ENCODE measurements at regions not wholly inside any gene's neighbourhood (a gene's known extent, or its start where the extent isn't known, plus 50 kb on each side); places are given as distances from the start of the nearest gene placed in this dataset.

DNA sequence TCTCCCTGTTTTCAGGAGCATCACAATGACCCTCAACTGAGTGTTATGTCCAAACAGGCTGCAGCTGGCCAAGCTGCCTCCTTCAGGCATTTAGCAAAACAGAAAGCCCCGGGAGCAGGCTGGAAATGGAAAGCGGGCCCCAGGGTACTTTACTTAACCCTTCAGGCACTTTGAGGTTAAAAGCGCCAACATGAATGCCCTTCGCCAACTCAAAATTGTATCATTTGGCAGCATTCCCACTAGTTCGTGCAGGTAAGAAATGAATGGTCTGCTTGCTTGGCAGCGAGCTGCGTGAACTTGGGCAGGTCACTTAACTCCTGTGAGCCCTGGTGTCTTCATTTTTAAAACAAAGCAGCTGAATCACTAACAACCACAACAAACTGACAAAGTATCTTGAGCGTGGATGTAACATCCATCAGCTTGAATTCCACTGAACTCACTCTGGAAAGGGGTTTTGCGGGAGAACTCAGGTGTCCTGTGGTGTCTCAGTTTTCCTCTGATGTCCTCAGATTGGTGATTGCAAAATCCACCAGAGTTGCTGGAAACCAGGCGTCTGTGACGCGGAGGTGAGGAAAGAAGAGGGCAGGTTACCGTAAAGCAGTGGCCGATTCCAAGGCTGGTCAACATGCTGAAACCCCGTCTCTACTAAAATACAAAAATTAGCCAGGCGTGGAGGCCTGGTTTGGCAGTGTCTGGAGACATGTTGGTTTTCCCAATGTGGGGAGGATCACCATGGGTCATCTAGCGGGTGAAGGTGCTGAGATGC lies 118.8 kb upstream of the ZNF217 start:
- no peak for DNase-seq

DNA sequence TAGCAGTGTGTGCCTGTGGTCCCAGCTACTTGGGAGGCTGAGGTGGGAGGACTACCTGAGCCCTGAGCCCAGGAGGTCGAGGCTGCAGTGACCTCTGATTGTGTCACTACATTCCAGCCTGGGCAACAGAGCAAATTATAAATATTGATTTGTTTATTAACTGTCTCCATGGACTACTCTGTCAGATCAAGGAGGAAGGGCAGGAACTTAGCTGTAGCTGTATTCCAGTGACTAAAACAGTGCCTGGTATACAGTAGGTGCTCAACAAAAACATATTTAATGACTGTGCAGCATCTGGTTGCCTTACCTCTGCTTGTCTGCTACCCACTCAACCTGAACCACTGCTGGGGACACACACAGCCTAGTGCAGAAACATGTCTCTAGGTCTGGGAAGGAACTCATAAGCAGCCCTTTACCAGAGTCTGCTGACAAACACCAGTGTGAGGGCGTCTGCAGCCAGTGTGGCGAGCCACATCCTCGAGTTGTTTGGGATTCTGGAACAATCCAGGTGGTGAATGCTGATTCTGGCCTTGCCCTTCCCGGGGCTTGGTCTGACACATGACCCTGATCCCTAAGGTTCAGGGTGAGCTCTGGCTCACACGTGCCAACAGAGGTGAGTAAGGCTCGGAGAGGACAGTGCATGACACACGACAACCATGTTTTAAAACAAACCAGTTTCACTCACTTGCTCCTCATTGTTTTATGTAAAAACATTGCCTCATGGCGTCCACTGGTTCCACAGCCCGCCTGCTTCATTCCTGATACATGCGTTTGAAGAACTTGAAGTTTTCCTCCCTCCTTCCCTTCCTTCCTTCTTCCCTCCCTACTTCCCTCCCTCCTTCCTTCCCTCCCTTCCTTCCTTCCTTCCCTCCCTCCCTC lies 117.9 kb upstream of the ZNF217 start:
- DNase-seq, result no peak

DNA sequence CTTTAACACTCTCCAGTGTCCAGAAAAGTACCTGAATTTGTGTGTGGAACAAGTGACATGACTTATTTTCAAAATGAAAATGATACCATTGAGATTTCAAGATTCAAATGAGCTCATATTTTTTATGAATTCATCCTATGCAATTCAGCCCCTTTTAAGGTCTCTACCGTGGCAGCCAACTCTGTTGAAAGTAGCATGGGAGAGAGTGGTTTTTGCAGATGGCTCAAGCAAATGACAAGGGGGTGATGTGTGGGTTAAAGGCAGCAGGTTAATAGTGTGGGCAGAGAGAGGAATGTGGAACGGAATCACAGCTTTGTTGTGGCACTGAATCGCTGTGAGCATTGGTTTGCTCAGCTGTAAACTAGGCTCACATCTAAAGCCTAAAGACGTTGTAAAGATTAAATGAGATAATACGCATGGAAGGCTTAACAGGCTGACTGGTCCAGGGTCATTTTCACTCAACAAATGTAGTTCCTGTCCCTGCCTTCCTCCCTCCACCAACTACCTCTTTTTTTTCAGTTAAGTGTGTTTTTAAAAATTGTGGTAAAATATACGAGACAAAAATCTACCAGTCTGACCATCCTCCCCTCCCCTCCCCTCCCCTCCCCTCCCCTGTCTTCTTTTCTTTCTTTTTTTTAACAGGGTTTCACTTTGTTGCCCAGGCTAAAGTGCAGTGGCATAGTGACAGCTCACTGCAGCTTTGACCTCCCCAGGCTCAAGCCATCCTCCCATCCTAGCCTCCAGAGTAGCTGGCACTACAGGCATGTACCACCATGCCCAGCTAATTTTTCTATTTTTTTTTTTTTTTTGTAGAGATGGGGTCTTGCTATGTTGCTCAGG lies 114.7 kb upstream of the ZNF217 start:
- no peak for DNase-seq

DNA sequence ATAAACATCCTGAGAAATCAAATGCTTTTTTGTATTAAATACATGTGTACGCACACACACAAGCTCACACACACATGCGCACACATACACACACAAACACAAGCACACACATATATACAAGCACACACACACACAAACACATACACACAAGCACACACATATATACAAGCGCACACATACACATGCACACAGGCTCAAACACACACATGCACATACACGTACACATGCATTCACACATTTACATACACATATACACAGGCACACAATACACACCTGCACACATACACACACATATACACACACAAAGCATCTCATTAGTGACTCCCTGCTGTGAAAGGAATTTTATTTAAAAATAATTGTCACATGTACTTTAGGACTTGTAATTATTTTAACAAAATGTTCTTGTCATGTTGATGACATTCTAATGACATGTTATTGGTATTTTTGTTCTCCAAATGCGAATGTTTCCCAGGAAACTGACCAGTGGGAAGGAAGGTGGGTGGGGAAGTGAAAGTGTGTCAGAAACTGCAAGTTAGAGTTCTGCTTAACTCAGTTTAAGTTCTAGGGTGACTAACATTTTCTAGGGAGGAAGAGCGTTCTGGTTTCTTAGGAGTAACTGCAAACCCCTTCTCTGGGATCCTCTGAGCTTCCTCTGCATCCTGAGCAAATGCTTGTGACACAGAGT lies 113.9 kb upstream of the ZNF217 start:
- peak; percentile 12 for DNase-seq

DNA sequence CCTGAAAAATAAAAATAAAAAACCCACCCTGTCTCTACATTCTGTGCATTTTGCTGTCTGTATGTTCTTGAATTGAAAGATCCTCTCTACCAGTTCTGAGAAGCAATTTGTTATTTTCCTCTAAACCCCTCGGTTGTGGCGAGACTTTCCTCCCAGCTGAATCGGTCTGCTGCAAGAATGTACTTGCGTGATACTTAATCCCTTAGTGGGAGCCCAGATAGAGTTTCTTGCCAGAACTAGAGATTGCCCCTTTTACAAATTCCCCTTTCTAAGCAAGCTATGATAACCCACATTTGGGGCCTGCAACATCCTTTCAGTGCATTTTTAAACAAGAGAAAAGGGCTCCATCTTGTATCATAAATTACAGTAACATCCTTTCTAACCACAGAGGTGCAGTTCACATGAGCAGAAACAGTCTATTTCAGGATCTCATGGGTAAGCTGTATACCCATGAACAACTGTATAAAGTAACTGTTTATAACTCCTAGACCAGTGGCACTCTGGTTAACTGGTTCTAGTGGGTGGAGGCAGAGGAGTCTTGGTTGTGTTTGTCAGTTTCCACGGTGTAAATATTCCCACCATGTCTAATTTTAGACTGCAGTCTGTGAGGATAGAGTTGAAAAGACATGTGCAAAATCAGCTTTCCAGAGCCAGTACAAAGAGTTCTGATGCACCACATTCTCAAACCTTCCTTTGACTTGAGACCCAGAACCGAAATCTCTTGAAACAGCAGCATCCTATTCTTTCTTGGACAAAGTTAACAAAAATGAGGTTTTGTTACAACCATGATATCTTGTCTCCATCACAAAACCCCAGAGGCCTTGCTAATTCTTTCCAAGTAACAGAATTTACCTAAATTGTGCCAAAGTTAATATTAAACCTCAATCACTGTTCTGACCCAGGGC lies 113.1 kb upstream of the ZNF217 start:
- peak; percentile 13 for DNase-seq

DNA sequence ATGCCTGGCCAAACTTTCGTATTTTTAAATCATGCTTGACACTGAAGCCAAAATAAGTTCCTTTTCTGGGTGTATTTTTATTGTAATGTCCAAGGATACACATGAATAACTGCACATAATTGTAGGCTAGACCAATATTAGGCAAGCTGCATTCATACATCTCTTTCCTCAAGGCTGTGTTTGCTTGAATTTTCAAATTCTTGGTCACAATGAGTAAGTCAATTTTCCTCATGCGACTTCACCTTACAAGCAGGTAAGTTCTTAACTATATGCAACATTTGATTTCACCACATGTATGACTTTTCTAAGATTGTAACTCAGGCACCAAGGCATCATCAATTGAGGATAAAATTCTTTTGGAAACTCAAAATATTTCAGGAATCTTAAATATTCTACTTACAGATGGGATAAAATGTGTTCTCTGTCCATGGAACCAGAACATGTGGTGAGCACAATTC lies 112.4 kb upstream of the ZNF217 start:
- DNase-seq, result no peak

DNA sequence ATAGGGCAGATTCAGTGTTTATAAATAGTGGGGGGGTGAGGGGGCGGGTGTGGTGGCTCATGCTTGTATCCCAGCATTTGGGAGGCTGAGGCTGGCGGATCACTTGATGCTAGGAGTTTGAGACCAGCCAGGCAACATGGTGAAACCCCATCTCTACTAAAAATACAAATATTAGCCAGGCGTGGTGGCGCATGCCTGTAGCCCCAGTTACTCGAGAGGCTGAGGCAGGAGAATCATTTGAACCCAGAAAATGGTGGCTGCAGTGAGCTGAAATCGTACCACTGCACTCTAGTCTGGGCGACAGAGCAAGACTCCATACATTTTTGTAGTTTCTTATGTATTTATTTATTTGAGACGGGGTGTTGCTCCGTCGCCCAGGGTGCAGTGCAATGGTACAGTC lies 109.0 kb upstream of the ZNF217 start:
- no peak for DNase-seq

DNA sequence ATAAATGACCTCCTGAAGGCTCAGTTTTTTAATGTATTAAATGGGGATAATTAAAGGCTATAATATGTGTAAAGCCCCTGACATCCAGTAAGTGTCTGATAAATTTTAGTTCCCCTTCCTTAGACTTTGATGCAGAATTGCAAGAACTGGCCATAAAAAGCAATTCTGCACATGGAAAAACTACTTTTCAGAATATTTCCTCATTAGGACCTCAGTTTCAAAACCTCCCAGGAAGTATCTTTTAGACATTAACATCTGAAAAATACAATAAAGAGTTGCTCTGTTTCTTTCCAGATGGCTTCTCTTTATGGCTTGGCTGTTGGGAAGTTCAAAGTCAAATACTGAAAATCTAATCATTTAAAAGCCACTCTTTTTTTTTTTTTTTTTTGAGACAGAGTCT lies 106.3 kb upstream of the ZNF217 start:
- DNase-seq, result no peak

DNA sequence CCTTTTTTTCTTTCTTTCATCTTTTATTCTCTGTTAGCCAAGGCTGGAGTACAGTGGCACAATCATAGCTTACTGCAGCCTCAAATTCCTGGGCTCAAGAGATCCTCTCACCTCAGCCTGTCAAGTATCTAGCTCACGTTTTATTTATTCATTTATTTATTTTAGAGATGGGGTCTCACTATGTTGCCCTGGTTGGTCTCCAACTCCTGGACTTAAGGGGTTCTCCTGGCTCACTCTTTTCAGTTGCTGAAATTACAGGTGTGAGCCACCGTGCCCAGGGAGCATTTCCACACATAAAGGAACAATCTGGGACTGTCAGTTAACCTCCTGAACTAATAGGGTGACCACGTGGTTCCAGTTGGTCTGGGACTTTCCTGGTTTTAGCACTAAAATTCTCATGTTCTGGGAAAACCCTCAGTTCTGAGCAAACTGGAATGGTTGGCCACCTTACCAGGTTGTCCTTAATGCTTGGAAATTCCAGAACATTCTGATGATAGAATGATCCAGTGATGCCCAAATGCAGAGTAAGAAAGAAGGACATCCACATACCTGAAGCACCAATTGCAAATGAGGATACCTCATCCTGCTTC lies 105.5 kb upstream of the ZNF217 start:
- no peak for DNase-seq

DNA sequence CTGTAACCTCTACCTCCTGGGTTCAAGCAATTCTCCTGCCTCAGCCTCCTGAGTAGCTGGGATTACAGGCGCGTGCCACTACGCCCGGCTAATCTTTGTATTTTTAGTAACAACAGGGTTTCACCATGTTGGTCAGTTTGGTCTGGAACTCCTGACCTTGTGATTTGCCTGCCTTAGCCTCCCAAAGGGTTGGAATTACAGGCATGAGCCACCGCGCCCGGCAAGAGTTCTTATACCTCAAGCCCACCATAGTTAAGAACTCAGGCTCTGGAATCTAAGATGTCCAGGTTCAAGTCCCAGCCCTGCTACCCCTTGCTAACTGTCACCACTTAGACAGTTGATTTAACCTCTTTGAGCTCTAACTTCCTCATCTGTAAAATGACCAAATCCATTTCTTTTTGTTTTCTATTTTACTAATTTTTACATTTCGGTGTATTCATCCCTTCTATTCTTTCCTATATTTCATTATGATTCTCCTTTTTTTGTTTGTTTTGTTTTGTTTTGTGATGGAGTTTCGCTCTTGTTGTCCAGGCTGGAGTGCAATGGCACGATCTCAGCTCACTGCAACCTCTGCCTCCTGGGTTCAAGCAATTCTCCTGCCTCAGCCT lies 104.8 kb upstream of the ZNF217 start:
- no peak for DNase-seq

DNA sequence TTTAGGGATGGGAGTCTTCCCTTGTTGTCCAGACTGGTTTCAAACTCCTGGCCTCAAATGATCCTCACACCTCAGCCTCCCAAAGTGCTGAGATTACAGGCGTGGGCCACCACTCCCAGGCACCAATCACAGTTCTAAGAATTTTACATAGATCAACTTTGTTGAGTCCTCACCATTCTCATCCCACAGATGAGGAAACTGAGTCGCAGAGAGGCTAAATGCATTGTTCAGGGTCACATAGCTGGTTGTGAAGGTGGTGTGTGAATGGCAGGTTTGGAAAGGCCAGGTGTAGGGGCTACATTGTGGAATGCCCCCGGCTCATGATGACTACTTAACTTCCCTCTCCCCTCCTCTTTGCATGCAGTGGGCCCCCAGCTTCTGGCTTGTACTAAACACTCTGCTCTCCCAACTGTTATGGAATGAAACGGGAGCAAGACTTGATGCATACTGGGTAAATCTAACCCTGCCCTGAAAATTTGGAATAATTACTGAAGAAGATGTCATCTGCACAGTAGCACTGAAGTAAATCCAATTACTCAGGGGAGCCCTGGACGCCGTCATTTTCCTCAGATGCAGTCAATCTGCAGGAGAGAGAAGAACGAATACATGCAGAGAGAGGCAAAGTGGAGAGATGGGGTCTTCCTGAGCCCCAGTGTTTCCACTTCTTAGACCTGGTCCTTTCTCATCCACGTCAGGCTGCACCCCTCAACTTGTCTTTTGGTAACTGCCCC lies 102.3 kb upstream of the ZNF217 start:
- no peak for DNase-seq

DNA sequence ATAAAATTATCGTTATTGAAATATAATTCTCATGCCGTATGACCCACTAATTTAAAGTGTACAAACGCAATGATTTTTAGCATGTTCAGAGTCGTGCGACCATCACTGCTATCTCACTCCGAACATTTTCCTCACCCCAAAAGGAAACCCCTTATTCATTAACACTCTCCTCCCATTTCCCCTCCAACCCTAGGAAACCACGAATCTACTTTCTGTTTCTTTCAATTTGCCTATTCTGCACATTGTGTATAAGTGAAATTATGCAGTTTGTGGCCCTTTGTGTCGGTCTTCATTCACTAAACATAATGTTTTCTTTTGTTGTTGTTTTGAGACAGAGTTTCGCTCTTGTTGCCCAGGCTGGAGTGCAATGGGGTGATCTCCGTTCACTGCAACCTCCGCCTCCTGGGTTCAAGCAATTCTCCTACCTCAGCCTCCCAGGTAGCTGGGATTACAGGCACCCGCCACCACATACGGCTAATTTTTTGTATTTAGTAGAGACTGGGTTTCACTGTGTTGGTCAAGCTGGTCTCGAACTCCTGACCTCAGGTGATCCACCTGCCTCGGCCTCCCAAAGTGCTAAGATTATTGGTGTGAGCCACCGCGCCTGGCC lies 99.7 kb upstream of the ZNF217 start:
- no peak for DNase-seq

DNA sequence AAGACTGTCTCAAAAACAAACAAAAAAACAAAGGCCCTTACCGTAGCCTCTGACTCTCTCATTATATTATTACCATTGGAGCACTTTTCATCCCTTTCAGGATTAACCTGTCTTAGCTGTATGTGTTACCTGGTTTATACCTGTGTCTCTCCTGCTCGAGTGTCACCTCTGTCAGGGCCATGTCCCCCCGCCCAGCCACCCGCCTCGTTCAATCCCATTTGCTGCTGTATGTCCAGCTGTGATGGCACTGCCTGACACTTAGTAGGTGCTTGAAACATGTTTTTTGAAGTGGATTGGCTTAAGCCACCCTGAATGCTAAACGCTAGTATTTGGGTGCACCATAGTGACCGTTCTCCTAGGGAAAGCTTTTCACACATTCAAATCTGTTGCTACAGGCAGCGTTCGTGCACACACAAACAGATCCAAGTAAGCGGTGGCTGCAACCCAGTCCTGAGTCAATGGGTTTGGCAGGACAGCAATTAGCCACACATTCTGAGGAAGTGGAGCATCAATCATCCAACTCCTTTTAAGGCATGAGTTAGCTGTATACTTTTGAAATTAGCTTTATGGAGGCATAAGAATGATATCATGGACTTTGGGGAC lies 98.9 kb upstream of the ZNF217 start:
- DNase-seq, result no peak

DNA sequence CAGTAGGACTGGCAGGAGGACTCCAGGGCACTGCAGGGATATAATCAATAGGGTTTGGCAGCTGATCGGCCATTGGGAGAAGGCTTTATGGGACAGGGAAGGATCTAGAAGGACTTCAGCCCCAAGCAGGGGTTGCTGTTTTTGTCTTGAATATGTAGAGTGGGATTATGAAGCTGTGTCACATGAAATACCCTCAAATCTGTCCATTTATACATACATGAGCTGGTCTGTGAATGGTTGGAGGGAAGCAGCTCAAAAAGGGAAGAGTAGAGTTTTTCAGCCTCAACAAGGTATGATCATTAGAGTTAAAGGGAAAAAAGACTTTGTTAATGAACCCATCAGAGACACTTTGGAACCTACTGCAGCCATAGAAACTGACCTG lies 98.2 kb upstream of the ZNF217 start:
- DNase-seq, result no peak

DNA sequence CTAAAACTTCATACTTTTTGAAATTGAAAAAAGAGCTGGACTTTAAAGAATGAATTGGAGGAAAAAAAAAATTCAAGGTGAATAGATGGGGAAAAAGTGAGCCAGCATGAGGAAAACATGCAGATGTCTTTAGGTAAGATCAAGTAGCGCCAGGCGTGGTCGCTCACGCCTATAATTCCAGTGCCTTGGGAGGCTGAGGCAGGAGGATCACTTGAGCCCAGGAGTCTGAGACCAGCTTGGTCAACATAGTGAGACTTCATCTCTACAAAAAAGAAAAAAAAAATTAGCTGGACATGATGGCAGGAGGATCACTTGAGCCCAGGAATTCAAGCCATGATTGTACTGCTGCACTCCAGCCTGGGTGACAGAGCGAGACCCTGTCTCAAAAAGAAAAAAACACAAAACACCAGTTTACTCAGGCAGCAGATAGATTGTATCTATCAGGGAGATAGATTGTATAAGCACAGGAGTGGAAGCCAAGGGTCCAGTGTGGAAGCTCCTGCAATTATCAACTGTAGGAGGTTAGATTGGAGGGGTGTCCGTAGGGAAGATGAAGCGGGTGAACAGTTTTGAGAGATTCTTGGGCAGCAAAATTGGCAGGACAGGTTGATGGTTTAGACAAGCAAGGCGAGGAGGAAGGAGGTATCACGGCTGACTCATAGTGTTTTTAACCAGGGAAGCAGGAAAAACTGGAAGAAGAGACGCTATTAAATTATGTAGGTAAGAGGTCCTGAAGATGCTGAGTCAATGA lies 97.6 kb upstream of the ZNF217 start:
- no peak for DNase-seq

DNA sequence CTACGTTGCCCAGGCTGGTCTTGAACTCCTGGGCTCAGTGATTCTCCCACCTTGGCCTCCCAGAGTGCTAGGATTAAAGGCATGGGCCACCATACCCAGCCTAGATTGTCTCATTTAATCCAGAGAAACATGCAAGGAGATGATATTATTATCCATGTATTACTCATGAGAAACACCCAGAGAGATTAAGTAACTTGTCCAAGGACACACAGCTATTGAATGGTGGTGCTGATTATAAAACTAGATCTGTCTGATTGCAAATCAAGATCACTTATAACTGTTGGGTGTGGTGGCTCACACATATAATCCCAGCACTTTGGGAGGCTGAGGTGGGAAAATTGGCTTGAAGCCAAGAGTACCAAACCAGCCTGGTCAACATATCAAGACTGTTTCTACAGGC lies 94.4 kb upstream of the ZNF217 start:
- DNase-seq, result no peak

DNA sequence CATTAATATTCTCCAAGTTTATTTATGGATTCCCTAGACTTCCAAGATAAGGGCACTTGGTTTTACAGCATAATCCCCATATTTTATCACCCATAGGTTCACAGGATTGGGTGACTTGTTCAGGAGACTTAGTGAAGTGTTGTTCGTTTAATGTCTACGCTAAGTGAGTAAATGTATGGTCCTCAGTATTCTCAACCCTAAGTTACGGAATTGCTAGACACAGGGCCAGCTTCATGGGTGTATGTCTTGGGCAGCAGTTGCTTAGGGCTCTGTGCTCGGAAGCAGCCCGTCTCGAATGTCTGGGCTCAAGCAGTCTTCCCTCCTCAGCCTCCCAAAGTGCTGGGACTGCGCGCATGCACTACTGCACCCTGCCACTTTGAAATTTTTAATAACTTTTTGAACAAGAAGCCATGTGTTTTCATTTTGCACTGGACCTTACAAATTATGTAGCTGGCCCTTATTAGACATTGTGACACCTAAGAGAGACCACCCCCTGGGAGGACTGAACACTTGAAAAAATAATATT lies 91.5 kb upstream of the ZNF217 start:
- DNase-seq, result no peak

DNA sequence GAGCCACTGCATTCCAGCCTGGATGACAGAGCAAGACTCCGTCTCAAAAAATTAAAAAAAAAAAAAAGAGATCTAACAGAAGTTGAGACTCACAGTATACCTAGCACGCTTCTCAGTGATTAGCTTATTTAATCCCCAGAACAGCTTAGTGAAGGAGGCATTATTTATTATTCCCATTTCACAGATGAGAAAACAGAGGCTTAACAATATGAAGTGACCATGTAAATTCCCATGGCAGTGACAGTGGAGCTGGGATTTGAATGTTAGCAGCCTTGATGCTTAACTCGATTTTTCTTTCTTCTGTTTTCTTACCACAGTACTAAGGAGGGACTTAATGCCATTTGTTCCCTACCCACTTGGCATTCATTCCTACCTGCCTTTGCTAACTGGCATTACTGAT lies 89.9 kb upstream of the ZNF217 start:
- DNase-seq, result no peak
